ENCODE measurements at regions not wholly inside any gene's neighbourhood (a gene's known extent, or its start where the extent isn't known, plus 50 kb on each side); places are given as distances from the start of the nearest gene placed in this dataset.
"Not testable (repeated sequence)": the region's sequence is repeated elsewhere in the genome, so short reads cannot be mapped to it uniquely, and the experiment has no call there.

GRCh38 chr5:177891547-177892356 is 104.3 kb downstream of the PROP1 start:
- H3K4me3 Mint-ChIP-seq; H3K9me3 Mint-ChIP-seq; H3K27me3 Mint-ChIP-seq; H3K27ac Mint-ChIP-seq; H3K36me3 Mint-ChIP-seq (ENCODE audit: low read depth); H3K4me1 Mint-ChIP-seq: not testable (repeated sequence)
- DNase-seq (peak; percentile 27), ATAC-seq (peak; percentile 97)

- not testable (repeated sequence) for ATAC-seq
Measured at GRCh38 chr5:177883295-177883694, 100.6 kb upstream of the FAM153A start.

DNA sequence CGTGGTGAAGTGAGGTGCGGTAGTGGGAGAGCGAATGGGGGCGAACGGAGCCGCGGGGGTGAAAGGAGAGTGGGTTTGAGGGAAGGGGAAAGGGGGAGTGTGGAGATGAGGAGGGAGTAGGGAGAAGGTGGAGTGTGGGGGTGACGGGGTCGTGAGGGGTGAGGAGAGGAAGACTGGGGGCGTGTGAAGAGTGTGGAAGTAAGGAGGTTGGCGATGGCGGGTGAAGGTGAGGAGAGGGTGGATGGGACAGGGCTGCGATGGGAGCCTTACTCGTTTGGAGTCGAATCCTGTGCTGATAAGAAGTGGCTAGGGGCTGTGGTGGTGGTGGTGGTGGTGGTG is 93.2 kb upstream of the FAM153A start:
- H3K27me3 Mint-ChIP-seq; H3K36me3 Mint-ChIP-seq (ENCODE audit: low read depth); H3K4me1 Mint-ChIP-seq; H3K27ac Mint-ChIP-seq; DNase-seq; H3K9me3 Mint-ChIP-seq: not testable (repeated sequence)
- peak; percentile 41 for ATAC-seq
- H3K4me3 Mint-ChIP-seq, result peak overlapping the region; percentile 77

More at GRCh38 chr5:177883295-177883694, 100.6 kb upstream of the FAM153A start:
- H3K27me3 Mint-ChIP-seq; H3K4me1 Mint-ChIP-seq; H3K9me3 Mint-ChIP-seq; H3K27ac Mint-ChIP-seq; H3K36me3 Mint-ChIP-seq (ENCODE audit: low read depth); DNase-seq; H3K4me3 Mint-ChIP-seq: not testable (repeated sequence)

- not testable (repeated sequence) for H3K9me3 Mint-ChIP-seq; H3K27me3 Mint-ChIP-seq; H3K27ac Mint-ChIP-seq; H3K4me1 Mint-ChIP-seq; DNase-seq; H3K36me3 Mint-ChIP-seq (ENCODE audit: low read depth)
- peak; percentile 93 for ATAC-seq
- peak overlapping the region; percentile 59 for H3K4me3 Mint-ChIP-seq
Measured at GRCh38 chr5:177875013-177875899, 92.6 kb upstream of the FAM153A start.

DNA sequence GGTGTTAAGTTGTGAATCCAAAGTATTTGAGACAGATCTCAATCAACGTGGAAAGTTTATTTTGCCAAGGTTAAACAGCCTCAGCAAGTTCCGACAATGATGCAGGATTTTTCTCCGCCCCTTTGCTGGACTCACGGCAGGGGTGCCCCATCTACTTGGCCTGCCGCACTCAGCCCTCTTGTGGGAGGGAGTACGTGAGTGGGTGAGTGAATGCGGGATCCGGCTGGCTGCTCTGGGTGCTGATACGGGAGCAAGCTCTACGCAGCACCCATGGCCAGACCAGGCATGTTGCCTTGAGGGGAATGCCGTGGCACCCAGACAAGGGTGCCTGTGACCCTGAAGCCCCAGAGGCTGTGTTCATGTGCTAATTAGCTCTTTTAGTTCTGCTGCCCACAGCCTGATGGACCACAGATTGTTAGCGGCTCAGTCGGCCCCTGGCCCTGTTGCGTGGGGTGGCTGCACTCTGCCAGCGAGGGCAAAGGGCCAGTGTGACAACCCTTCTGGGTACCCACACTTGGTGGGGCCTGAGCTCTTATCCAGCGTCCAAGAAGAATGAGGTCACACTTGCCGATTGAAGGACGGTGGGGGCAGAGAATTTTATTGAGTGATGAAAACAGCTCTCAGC is 81.2 kb upstream of the FAM153A start:
- ATAC-seq; H3K4me3 Mint-ChIP-seq; H3K27ac Mint-ChIP-seq; DNase-seq; H3K27me3 Mint-ChIP-seq; H3K36me3 Mint-ChIP-seq (ENCODE audit: low read depth); H3K9me3 Mint-ChIP-seq; H3K4me1 Mint-ChIP-seq: not testable (repeated sequence)

- not testable (repeated sequence) for H3K36me3 Mint-ChIP-seq (ENCODE audit: low read depth); H3K9me3 Mint-ChIP-seq; ATAC-seq; H3K4me1 Mint-ChIP-seq; H3K27ac Mint-ChIP-seq; H3K4me3 Mint-ChIP-seq; H3K27me3 Mint-ChIP-seq; DNase-seq
Measured at GRCh38 chr5:177857642-177858200, 75.0 kb upstream of the FAM153A start.

DNA sequence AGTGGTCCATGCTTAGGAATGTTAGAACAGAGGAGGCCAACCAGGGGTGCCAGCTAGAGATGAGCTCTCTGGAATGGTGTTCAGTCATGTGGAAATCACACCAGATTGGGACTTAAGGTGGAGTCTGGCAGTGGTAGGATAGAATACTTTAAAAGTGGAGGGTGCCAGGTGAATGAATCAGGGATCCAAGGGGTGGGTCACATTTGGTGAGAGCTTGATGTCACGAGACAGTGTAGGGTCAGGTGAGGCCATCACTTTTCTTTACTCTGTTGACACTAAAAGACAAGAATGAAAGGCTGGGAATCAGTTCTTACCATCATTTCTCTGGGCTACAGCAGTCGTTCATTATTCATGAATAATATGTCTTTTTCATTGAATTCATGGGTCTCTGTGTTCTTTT is 73.8 kb upstream of the FAM153A start:
- H3K36me3 Mint-ChIP-seq (ENCODE audit: low read depth); H3K27ac Mint-ChIP-seq; ATAC-seq; H3K4me3 Mint-ChIP-seq; DNase-seq; H3K4me1 Mint-ChIP-seq; H3K27me3 Mint-ChIP-seq; H3K9me3 Mint-ChIP-seq: not testable (repeated sequence)

DNA sequence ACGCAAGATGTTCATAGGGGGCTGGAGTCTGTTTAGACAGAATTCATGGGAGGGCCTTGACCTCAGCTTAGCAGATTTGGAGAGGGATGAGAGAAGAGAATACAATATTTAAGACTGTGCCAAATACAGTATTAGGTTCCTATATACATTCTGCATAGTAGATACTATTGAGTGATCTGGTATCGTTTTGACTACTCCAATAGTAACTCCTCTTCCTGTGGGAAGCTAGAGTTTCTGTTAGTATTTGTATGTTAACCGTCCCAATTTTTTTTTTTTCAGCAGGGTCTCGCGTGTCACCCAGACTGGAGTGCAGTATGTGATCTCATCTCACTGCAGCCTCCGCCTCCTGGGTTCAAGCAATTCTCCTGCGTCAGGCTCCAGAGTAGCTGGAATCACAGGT is 65.2 kb upstream of the FAM153A start:
- DNase-seq; H3K4me1 Mint-ChIP-seq; H3K27ac Mint-ChIP-seq; H3K27me3 Mint-ChIP-seq; H3K36me3 Mint-ChIP-seq (ENCODE audit: low read depth); H3K9me3 Mint-ChIP-seq; H3K4me3 Mint-ChIP-seq: not testable (repeated sequence)
- ATAC-seq, result peak; percentile 45

- H3K4me1 Mint-ChIP-seq; H3K9me3 Mint-ChIP-seq; H3K4me3 Mint-ChIP-seq; DNase-seq; H3K27ac Mint-ChIP-seq; H3K36me3 Mint-ChIP-seq (ENCODE audit: low read depth); H3K27me3 Mint-ChIP-seq: not testable (repeated sequence)
- ATAC-seq, result peak; percentile 37
Measured at GRCh38 chr5:177846598-177846997, 63.9 kb upstream of the FAM153A start.

GRCh38 chr5:177845906-177846305 is 63.2 kb upstream of the FAM153A start:
- not testable (repeated sequence) for H3K9me3 Mint-ChIP-seq, H3K27ac Mint-ChIP-seq

GRCh38 chr5:177836191-177836590 is 53.5 kb upstream of the FAM153A start:
- DNase-seq, result not testable (repeated sequence)
- H3K4me1 Mint-ChIP-seq, result peaks cover 15% of the 10 kb centered on the region

More at GRCh38 chr5:177845906-177846305, 63.2 kb upstream of the FAM153A start:
- DNase-seq; H3K27me3 Mint-ChIP-seq; ATAC-seq; H3K4me1 Mint-ChIP-seq; H3K4me3 Mint-ChIP-seq; H3K36me3 Mint-ChIP-seq (ENCODE audit: low read depth): not testable (repeated sequence)

More at GRCh38 chr5:177836191-177836590, 53.5 kb upstream of the FAM153A start:
- ATAC-seq, result peak; percentile 31
- H3K36me3 Mint-ChIP-seq (ENCODE audit: low read depth); H3K27me3 Mint-ChIP-seq; H3K9me3 Mint-ChIP-seq: not testable (repeated sequence)
- Mint-ChIP-seq H3K27ac (peak overlapping the region; percentile 80), H3K4me3 (peak overlapping the region; percentile 24)

All from activated naive CD8-positive, alpha-beta T cell treated with anti-CD3 and anti-CD28 coated beads, Interleukin-2, amount 50 U/mL, for 24 hours (primary cell).